H1 (cell line): ENCODE measurements at regions not wholly inside any gene's neighbourhood (a gene's known extent, or its start where the extent isn't known, plus 50 kb on each side); places are given as distances from the start of the nearest gene placed in this dataset.
A peak's percentile ranks its signal among the peaks of the same experiment; 100 is the strongest.

Experiments
- CTCF ChIA-PET: fragments of 300-600 bp; sonication (Branson Sonifier 250); formaldehyde crosslinking; loops from one replicate; lab custom pipeline; 2021; ENCODE audit not compliant: partially characterized antibody; lab: Charles Lee
- POLR2A ChIA-PET: fragments of 300-600 bp; sonication (Branson Sonifier 250); formaldehyde crosslinking; loops from one replicate; lab custom pipeline; 2021; ENCODE audit warnings: inconsistent platforms; ENCODE audit not compliant: partially characterized antibody; lab: Charles Lee
- DNase-seq, 2 experiments: peaks; one replicate each; pipeline versions ENCODE4 v3.0.0 to v3.0.0-alpha.2; 2010 to 2022; ENCODE audit warnings: low spot score in 2 of 2, low read depth in 1 of 2, mixed read lengths in 1 of 2
- FAIRE-seq: peaks from 2 replicates; lab custom pipeline; 2011; peaks lifted over from hg19 to GRCh38; lab: Jason Lieb, UNC
- H2AFZ ChIP-seq: 2 replicates; pipeline ENCODE4 v1.8.1; 2012; ENCODE audit warnings: low read length, inconsistent platforms
- H2AK5ac ChIP-seq: 2 replicates; pipeline ENCODE4 v1.6.1; 2013; ENCODE audit warnings: low read depth, low read length
- H2BK120ac ChIP-seq: replicated peaks from 2 replicates; pipeline ENCODE3; 2013; ENCODE audit warnings: low read depth, low read length, inconsistent platforms
- H2BK12ac ChIP-seq: 2 replicates; pipeline ENCODE4 v1.6.1; 2013; ENCODE audit warnings: low read depth, low read length
- H2BK15ac ChIP-seq: 2 replicates; pipeline ENCODE4 v1.6.1; 2013; ENCODE audit warnings: low read length
- H2BK20ac ChIP-seq: 2 replicates; pipeline ENCODE4 v1.6.1; 2013; ENCODE audit warnings: low read length
- H2BK5ac ChIP-seq: 2 replicates; pipeline ENCODE4 v1.6.1; 2013; ENCODE audit warnings: low read depth, low read length
- H3K14ac ChIP-seq: 2 replicates; pipeline ENCODE4 v1.6.1; 2013; ENCODE audit warnings: inconsistent platforms; ENCODE audit not compliant: insufficient read length
- H3K18ac ChIP-seq: 2 replicates; pipeline ENCODE4 v1.6.1; 2013; ENCODE audit warnings: low read length; ENCODE audit errors: extremely low read depth
- H3K23ac ChIP-seq: 2 replicates; pipeline ENCODE4 v1.6.1; 2013; ENCODE audit warnings: inconsistent platforms; ENCODE audit not compliant: insufficient read length
- H3K23me2 ChIP-seq: 2 replicates; pipeline ENCODE4 v1.6.1; 2013; ENCODE audit warnings: low read depth, low read length
- H3K27ac ChIP-seq: 2 replicates; pipeline ENCODE4 v1.6.1; 2011; ENCODE audit warnings: low read depth, low read length, inconsistent platforms
- H3K27me3 ChIP-seq, 4 experiments: replicated peaks in 1 of 4; 1 replicate in 1 of 4; 2 replicates in 3 of 4; pipeline versions ENCODE4 v1.6.1 to v1.8.1; 2011 to 2013; ENCODE audit warnings: low read length in 3 of 4, mild to moderate bottlenecking in 3 of 4, inconsistent platforms in 2 of 4, mixed read lengths in 2 of 4, moderate library complexity in 1 of 4; ENCODE audit not compliant: control insufficient read depth in 3 of 4, insufficient read depth in 3 of 4; ENCODE audit errors: extremely low read depth in 1 of 4
- H3K36me3 ChIP-seq, 4 experiments: 2 replicates each; pipeline versions ENCODE4 v1.6.1 to v1.8.1; 2011 to 2013; ENCODE audit warnings: mild to moderate bottlenecking in 4 of 4, low read length in 3 of 4, moderate library complexity in 2 of 4, control low read depth in 1 of 4, inconsistent platforms in 1 of 4; ENCODE audit not compliant: insufficient read depth in 4 of 4, control insufficient read depth in 2 of 4
- H3K4ac ChIP-seq: replicated peaks from 2 replicates; pipeline ENCODE3; 2013; ENCODE audit warnings: low read length, low read depth, mixed read lengths, inconsistent platforms; ENCODE audit not compliant: insufficient read length
- H3K4me1 ChIP-seq, 4 experiments: replicated peaks in 1 of 4; 1 replicate in 1 of 4; 2 replicates in 3 of 4; pipeline versions ENCODE4 v1.6.1 to v1.8.1; 2011 to 2013; ENCODE audit warnings: low read length in 3 of 4, inconsistent platforms in 2 of 4, mixed read lengths in 1 of 4; ENCODE audit not compliant: insufficient read depth in 4 of 4, control insufficient read depth in 3 of 4
- H3K4me2 ChIP-seq, 2 experiments: 2 replicates each; pipeline versions ENCODE4 v1.6.1 to v1.8.1; 2011 to 2013; ENCODE audit warnings: low read depth in 2 of 2, low read length in 2 of 2, control low read depth in 1 of 2, inconsistent platforms in 1 of 2, mild to moderate bottlenecking in 1 of 2; ENCODE audit not compliant: insufficient read depth in 1 of 2
- H3K4me3 ChIP-seq, 4 experiments: fragments of 200-600, 300-600 bp in 1 of 4; sonication (generic), shearing (Covaris generic), sonication (Bioruptor Twin) in 1 of 4; 2 replicates each; pipeline versions ENCODE4 v1.5.1 to v1.8.1; 2011 to 2016; ENCODE audit warnings: low read length in 4 of 4, low read depth in 3 of 4, control low read depth in 2 of 4, inconsistent platforms in 2 of 4, mild to moderate bottlenecking in 2 of 4, mixed read lengths in 1 of 4, moderate library complexity in 1 of 4; ENCODE audit not compliant: insufficient read depth in 2 of 4; ENCODE audit errors: extremely low read depth in 1 of 4
- H3K56ac ChIP-seq: replicated peaks from 2 replicates; pipeline ENCODE3; 2013; ENCODE audit warnings: low read depth, mild to moderate bottlenecking, mixed read lengths, low read length, inconsistent platforms; ENCODE audit not compliant: insufficient read length
- H3K79me1 ChIP-seq: 2 replicates; pipeline ENCODE4 v1.6.1; 2013; ENCODE audit warnings: low read depth, low read length, control low read depth
- H3K79me2 ChIP-seq, 2 experiments: 2 replicates each; pipeline versions ENCODE4 v1.6.1 to v1.8.1; 2012 to 2013; ENCODE audit warnings: low read length in 2 of 2, mild to moderate bottlenecking in 2 of 2, inconsistent platforms in 1 of 2; ENCODE audit not compliant: insufficient read depth in 2 of 2, control insufficient read depth in 1 of 2
- H3K9ac ChIP-seq, 4 experiments: replicated peaks in 1 of 4; 1 replicate in 1 of 4; 2 replicates in 3 of 4; pipeline versions ENCODE4 v1.6.1 to v1.8.1; 2011 to 2013; ENCODE audit warnings: low read depth in 3 of 4, low read length in 3 of 4, control low read depth in 2 of 4, mild to moderate bottlenecking in 2 of 4, moderate library complexity in 2 of 4, inconsistent platforms in 1 of 4; ENCODE audit errors: extremely low read depth in 1 of 4
- H3K9me3 ChIP-seq, 2 experiments: 2 replicates each; pipeline versions ENCODE4 v1.6.1 to v1.8.1; 2012 to 2013; ENCODE audit warnings: mild to moderate bottlenecking in 2 of 2, moderate library complexity in 2 of 2, control low read depth in 1 of 2, inconsistent platforms in 1 of 2, low read depth in 1 of 2, low read length in 1 of 2, mixed read lengths in 1 of 2; ENCODE audit not compliant: insufficient read depth in 2 of 2
- H4K20me1 ChIP-seq, 2 experiments: replicated peaks in 1 of 2; 2 replicates each; pipeline versions ENCODE3 to v1.8.1; 2011 to 2013; ENCODE audit warnings: inconsistent platforms in 2 of 2, low read length in 2 of 2, mild to moderate bottlenecking in 1 of 2; ENCODE audit not compliant: insufficient read depth in 2 of 2, control insufficient read depth in 1 of 2
- H4K5ac ChIP-seq: 2 replicates; pipeline ENCODE4 v1.6.1; 2013; ENCODE audit warnings: low read length, low read depth, mixed read lengths, inconsistent platforms; ENCODE audit not compliant: insufficient read length
- H4K8ac ChIP-seq: 2 replicates; pipeline ENCODE4 v1.8.0; 2013; ENCODE audit warnings: mild to moderate bottlenecking, moderate library complexity, low read length, inconsistent platforms; ENCODE audit not compliant: insufficient read depth; ENCODE audit errors: extremely low read depth
- H4K91ac ChIP-seq: replicated peaks from 2 replicates; pipeline ENCODE3; 2013; ENCODE audit warnings: low read length, mixed read lengths, inconsistent platforms; ENCODE audit not compliant: insufficient read length
- CBX8 ChIP-seq: fragments of 300-800, 300-1000 bp; sonication (generic); IDR thresholded peaks from 2 replicates; pipeline ENCODE4 v1.7.1; 2016; ENCODE audit warnings: low read depth, low read length, borderline replicate concordance
- CTBP2 ChIP-seq: IDR thresholded peaks from 2 replicates; pipeline ENCODE4 v1.7.0; 2011; ENCODE audit warnings: borderline replicate concordance, mild to moderate bottlenecking, moderate library complexity, mixed read lengths, low read length; ENCODE audit not compliant: insufficient read depth, insufficient read length
- CTCF ChIP-seq, 3 experiments: IDR thresholded peaks; 1 replicate in 2 of 3; 2 replicates in 1 of 3; pipeline versions ENCODE4 v1.5.1 to v1.6.1; 2011; ENCODE audit warnings: low read length in 3 of 3, mild to moderate bottlenecking in 3 of 3, inconsistent platforms in 2 of 3, low read depth in 1 of 3, moderate library complexity in 1 of 3; ENCODE audit not compliant: insufficient read depth in 1 of 3; ENCODE audit errors: control extremely low read depth in 1 of 3
- EZH2 ChIP-seq: fragments of 200-600 bp; sonication (generic); IDR thresholded peaks from 2 replicates; pipeline ENCODE4 v1.7.1; 2012; ENCODE audit warnings: low read depth, mild to moderate bottlenecking, moderate library complexity, low read length, inconsistent platforms; ENCODE audit not compliant: severe bottlenecking
- MAFK ChIP-seq: IDR thresholded peaks from 2 replicates; pipeline ENCODE4 v1.6.1; 2012; ENCODE audit warnings: low read depth, mild to moderate bottlenecking, improper control_type of control experiment, low read length
- MAX ChIP-seq: IDR thresholded peaks from 2 replicates; pipeline ENCODE4 v1.6.1; 2012; ENCODE audit warnings: inconsistent platforms
- SP1 ChIP-seq: IDR thresholded peaks from 2 replicates; pipeline ENCODE4 v1.6.1; 2011; ENCODE audit warnings: low read depth, low read length
- SP4 ChIP-seq: IDR thresholded peaks from 2 replicates; pipeline ENCODE4 v1.6.1; 2012; ENCODE audit warnings: low read length, inconsistent platforms
- WGBS, 2 experiments: shearing (Covaris generic) in 1 of 2; methylation state at CpG; one replicate each; pipeline versions ENCODE4 v1.1.6 to v1.1.7; 2013 to 2015; ENCODE audit warnings: low lambda C conversion rate in 2 of 2, mixed read lengths in 2 of 2, inconsistent platforms in 1 of 2, low coverage in 1 of 2, missing lambda C conversion rate in 1 of 2; ENCODE audit not compliant: insufficient replicate concordance in 2 of 2, insufficient coverage in 1 of 2, insufficient read length in 1 of 2; ENCODE audit errors: extremely low coverage in 1 of 2, missing lambda C conversion rate in 1 of 2; 5-methylcytosine and 5-hydroxymethylcytosine counted together
- TF ChIP-seq, protein P1 (sequence below): IDR thresholded peaks from 2 replicates; pipeline ENCODE4 v1.6.1; 2011; ENCODE audit warnings: low read depth, mild to moderate bottlenecking, low read length; ENCODE audit not compliant: insufficient read depth

- Histone ChIP-seq H3K27ac (no peak overlapping the region), H3K79me2 (no peaks in the 10 kb centered on the region), H3K23ac (no peak overlapping the region), H2BK5ac (no peak overlapping the region), H3K4ac (no peak overlapping the region), H3K14ac (no peak overlapping the region), H3K23me2 (no peaks in the 10 kb centered on the region), H3K27me3 (no peaks in the 10 kb centered on the region), H2BK120ac (no peak overlapping the region), H2AFZ (peak overlapping the region; percentile 32; the same call in 1 of the 2 replicates), H3K36me3 (no peaks in the 10 kb centered on the region), H2BK20ac (no peak overlapping the region), H4K8ac (peak overlapping the region; percentile 68), H2BK12ac (no peak overlapping the region; the same call in 1 of the 2 replicates), H3K9ac (no peak overlapping the region), H3K9me3 (no peaks in the 10 kb centered on the region), H3K4me3 (no peak overlapping the region), H4K5ac (no peak overlapping the region), H3K4me1 (no peaks in the 10 kb centered on the region), H3K4me2 (no peak overlapping the region), H3K18ac (no peak overlapping the region; the same call in 1 of the 2 replicates), H3K79me1 (no peaks in the 10 kb centered on the region), H4K20me1 (no peaks in the 10 kb centered on the region), H4K91ac (no peak overlapping the region), H2BK15ac (no peak overlapping the region), H2AK5ac (no peak overlapping the region), H3K56ac (no peak overlapping the region)
- FAIRE-seq (no peak), DNase-seq (no peak)
- WGBS, 2 experiments, result 78% methylated on average over 12 of the region's 12 CpGs; no CpG with 5 or more reads in 1 of the 2 experiments
- ChIA-PET POLR2A (no interaction called here), CTCF (no interaction called here)
- TF ChIP-seq, protein P1, sequence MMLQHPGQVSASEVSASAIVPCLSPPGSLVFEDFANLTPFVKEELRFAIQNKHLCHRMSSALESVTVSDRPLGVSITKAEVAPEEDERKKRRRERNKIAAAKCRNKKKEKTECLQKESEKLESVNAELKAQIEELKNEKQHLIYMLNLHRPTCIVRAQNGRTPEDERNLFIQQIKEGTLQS, result no peak
- TF ChIP-seq SP1 (no peak), MAX (no peak), SP4 (no peak), CTBP2 (no peak), CBX8 (no peak), CTCF (IDR thresholded peaks at IDR 0.05; ENCODE audit: control extremely low read depth in 1 of 3, insufficient read depth in 1 of 3, low read depth in 1 of 3, low read length in 3 of 3) (no peak), EZH2 (no peak), MAFK (no peak)
Measured at GRCh38 chr3:110198717-110199587, 861.6 kb upstream of the DPPA4 start.
